HK-2 (cell line): ENCODE measurements at regions not wholly inside any gene's neighbourhood (a gene's known extent, or its start where the extent isn't known, plus 50 kb on each side); places are given as distances from the start of the nearest gene placed in this dataset.
"Not testable (repeated sequence)": the region's sequence is repeated elsewhere in the genome, so short reads cannot be mapped to it uniquely, and the experiment has no call there.

Experiments used
- DNase-seq: peaks from one replicate; pipeline ENCODE4 v3.0.0-alpha.2; 2018; ENCODE audit not compliant: unreplicated experiment

DNA sequence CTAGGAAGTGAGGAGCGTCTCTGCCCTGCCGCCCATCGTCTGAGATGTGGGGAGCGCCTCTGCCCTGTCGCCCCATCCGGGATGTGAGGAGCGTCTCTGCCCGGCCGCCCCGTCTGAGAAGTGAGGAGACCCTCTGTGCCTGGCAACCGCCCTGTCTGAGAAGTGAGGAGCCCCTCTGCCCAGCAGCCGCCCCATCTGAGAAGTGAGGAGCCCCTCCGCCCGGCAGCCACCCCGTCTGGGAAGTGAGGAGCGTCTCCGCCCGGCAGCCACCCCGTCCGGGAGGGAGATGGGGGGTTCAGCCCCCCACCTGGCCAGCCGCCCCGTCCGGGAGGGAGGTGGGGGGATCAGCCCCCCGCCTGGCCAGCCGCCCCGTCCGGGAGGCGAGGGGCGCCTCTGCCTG, 840.5 kb upstream of the CHORDC1 start:
- not testable (repeated sequence) for DNase-seq

DNA sequence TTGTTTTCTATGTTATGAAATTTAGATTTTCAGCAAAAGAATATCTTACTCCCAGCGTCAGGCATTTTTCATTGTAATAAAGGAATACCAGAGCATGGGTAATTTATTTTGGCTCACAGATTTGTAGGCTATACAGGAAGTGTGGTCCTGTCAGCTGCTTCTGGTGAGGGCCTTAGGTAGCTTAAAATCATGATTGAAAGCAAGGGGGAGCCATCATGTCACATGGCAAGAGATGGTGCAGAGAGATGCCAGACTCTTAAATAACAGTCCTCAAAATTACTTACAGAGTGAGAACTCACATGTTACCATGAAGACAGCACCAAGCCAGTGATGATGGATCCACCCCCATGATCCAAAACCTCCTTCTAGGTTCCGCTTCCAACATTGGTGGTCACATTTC, 825.0 kb upstream of the CHORDC1 start:
- no peak for DNase-seq

DNA sequence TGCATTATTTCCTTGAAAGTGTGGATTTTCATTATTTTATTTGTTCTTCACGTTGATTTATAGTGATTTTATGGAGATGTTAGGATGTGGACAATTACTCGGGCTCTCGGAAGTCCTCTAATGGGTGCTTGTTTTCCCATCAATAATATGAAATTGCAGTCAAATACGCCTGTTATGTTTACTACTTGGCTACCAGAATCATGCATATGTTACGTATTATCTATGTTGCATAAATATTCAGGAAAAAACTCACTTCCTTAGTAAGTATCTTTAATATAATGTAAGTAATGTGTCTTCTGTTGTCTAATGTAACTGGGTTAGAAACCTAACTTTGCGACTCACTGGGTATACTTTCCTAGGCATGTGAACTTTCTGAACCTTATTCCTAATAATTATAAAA, 823.4 kb upstream of the CHORDC1 start:
- no peak for DNase-seq

DNA sequence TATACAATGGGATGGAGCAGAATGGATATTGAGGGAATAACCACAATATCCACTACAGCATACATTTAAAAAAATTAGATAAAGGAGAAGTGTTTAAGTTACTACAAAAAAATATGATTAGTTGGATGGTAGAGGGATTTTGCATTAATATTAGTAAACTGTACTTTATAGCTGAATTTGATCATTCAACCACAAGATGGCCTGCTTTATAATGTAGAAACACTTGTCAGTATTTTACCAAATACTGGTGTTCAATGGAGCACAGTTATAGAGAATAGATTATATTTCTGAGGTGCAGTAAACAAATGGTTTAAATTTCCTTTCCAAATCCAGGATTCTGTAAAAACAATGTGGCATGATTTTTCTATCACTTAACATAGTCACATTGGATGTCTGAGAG, 818.8 kb upstream of the CHORDC1 start:
- DNase-seq: no peak

- no peak for DNase-seq
Measured at GRCh38 chr11:91023731-91024130, 800.9 kb upstream of the CHORDC1 start.

GRCh38 chr11:91011503-91011902, 788.7 kb upstream of the CHORDC1 start:
- DNase-seq: no peak

- no peak for DNase-seq
Measured at GRCh38 chr11:91005458-91005857, 782.6 kb upstream of the CHORDC1 start.

- no peak for DNase-seq
Measured at GRCh38 chr11:90997241-90997640, 774.4 kb upstream of the CHORDC1 start.

GRCh38 chr11:90972159-90972558, 749.3 kb upstream of the CHORDC1 start:
- not testable (repeated sequence) for DNase-seq

GRCh38 chr11:90947930-90948329, 725.1 kb upstream of the CHORDC1 start:
- DNase-seq: no peak

- DNase-seq: no peak
Measured at GRCh38 chr11:90930252-90930651, 707.4 kb upstream of the CHORDC1 start.

- no peak for DNase-seq
Measured at GRCh38 chr11:90919332-90919731, 696.5 kb upstream of the CHORDC1 start.

- DNase-seq: no peak
Measured at GRCh38 chr11:90916706-90917105, 693.9 kb upstream of the CHORDC1 start.

GRCh38 chr11:90913131-90913668, 690.4 kb upstream of the CHORDC1 start:
- DNase-seq: no peak

GRCh38 chr11:90912631-90913030, 689.8 kb upstream of the CHORDC1 start:
- DNase-seq: no peak

- DNase-seq: no peak
Measured at GRCh38 chr11:90911192-90911591, 688.3 kb upstream of the CHORDC1 start.

- no peak for DNase-seq
Measured at GRCh38 chr11:90908074-90908473, 685.2 kb upstream of the CHORDC1 start.

GRCh38 chr11:90895850-90896249, 673.0 kb upstream of the CHORDC1 start:
- no peak for DNase-seq

DNA sequence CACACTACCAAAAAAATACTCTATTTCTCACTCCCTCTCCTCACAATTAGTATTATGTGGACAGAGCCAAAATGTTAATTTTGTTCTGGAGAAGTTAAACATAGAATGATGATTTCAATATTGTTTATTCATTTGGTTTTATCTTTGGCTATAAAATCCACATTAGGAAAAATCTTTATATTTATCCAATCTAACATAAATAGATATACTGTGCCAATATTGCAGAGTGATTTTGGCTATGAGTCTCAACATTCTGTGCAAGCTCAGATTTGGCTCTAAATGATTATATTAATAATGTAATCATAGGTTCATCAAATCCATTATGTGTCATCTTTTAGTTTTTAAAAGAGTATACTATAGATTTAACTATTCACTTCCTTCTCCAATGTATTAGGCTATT, 667.5 kb upstream of the CHORDC1 start:
- no peak for DNase-seq

GRCh38 chr11:90884181-90884580, 661.3 kb upstream of the CHORDC1 start:
- no peak for DNase-seq

DNA sequence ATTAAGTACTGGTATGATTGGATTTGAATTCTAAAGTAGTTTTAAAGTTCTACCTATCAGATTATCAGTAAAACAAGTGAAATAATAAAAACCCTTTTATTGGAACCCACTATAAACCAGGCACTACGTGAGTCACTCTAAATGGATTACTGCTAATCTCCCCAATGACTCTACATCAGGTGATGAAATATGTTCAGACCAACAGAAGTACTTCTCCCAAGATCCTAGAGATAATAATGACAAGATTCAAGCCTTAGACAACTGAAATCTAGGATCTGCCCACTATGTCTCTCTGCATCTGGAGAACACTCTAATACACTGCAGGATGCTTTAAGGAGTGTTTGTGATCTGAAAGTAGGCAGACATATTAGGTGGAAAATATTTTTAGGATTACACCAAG, 652.1 kb upstream of the CHORDC1 start:
- DNase-seq: no peak

DNA sequence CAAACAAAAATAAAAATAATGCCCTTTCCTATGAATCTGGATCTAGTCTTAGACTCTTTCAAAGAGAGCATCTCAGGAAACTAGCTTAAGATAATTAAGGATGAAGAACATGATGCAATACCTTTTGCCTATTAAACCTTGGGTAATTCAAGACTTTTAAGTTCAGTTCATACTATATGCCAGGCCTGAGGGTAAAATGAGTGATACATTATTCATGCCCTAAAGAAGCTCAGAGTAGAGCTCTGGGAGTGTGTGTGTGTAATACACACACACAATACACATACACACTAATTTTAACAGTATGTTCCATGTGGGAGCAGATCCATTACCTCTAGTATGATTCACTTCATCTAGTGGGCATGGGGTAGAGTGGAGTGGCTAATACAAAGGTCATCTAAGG, 651.4 kb upstream of the CHORDC1 start:
- DNase-seq: no peak

DNA sequence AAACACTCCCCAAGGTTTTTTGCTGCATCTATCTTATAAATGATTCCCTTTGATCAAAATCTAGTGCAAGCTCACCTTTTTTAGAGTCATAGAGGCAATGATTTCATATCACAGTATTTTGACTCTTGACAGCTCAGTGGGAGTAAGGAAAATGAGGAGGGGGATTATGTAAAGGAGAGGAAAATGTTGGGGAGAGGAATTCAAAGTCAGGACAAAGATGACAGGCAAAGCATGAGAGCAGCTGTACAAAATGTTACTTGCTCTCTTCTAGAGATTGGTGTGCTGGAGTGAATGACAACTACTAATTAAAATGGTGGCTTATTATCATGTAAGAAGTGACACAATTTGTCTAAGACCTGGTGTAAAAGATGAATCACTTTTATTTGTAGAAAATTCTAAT, 644.6 kb upstream of the CHORDC1 start:
- no peak for DNase-seq

GRCh38 chr11:90856790-90857189, 633.9 kb upstream of the CHORDC1 start:
- DNase-seq: no peak

GRCh38 chr11:90855531-90855930, 632.7 kb upstream of the CHORDC1 start:
- no peak for DNase-seq
